PFSK-1 (cell line): ENCODE measurements at regions not wholly inside any gene's neighbourhood (a gene's known extent, or its start where the extent isn't known, plus 50 kb on each side); places are given as distances from the start of the nearest gene placed in this dataset.

ENCODE experiments used
- FOXP2 ChIP-seq: optimal IDR thresholded peaks from 2 replicates; pipeline ENCODE3; 2011; ENCODE audit warnings: borderline replicate concordance, control low read depth, inconsistent platforms; ENCODE audit not compliant: insufficient read depth; ENCODE audit errors: extremely low read length, extremely low read depth
- POLR2AphosphoS5 ChIP-seq: IDR thresholded peaks from 2 replicates; pipeline ENCODE4 v1.6.1; 2012; ENCODE audit warnings: low read depth, mild to moderate bottlenecking, control low read depth, low read length, moderate library complexity
- REST ChIP-seq, 2 experiments: IDR thresholded peaks; 2 replicates each; pipeline versions ENCODE4 v1.6.1 to v1.8.0; 2011 to 2012; ENCODE audit warnings: low read depth in 2 of 2, low read length in 2 of 2, control low read depth in 1 of 2, inconsistent platforms in 1 of 2, mild to moderate bottlenecking in 1 of 2, moderate library complexity in 1 of 2; ENCODE audit not compliant: insufficient read depth in 1 of 2
- SIN3A ChIP-seq: IDR thresholded peaks from 2 replicates; pipeline ENCODE4 v1.6.1; 2012; ENCODE audit warnings: mild to moderate bottlenecking, low read length, moderate library complexity, borderline replicate concordance; ENCODE audit not compliant: insufficient read depth
- TAF1 ChIP-seq: IDR thresholded peaks from 2 replicates; pipeline ENCODE4 v1.6.1; 2012; ENCODE audit warnings: low read length, control low read depth, borderline replicate concordance; ENCODE audit not compliant: insufficient read depth

DNA sequence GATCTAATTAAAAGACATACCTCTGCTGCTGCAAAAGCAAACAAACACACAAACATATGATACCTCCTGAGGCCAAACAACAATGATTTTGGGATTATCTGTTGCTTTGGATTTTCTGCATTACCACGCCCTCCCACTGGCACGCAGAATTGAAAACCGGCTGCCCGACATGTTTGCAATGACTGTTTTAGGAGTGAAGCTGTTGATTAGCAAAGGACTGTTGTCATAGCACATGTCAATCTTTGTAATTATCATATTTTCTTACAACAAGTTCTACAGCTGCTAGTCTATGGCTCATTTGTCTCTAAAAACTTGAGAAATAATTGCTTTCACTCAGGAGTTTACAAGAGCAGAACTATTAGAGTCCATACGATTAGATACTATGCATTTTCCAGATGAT is 94.4 kb upstream of the MEIS1 start:
- TF ChIP-seq SIN3A (no peak), TAF1 (no peak), REST (IDR thresholded peaks at IDR 0.05; ENCODE audit: insufficient read depth in 1 of 2, low read depth in 2 of 2, low read length in 2 of 2) (no peak), POLR2AphosphoS5 (no peak), FOXP2 (no peak)

DNA sequence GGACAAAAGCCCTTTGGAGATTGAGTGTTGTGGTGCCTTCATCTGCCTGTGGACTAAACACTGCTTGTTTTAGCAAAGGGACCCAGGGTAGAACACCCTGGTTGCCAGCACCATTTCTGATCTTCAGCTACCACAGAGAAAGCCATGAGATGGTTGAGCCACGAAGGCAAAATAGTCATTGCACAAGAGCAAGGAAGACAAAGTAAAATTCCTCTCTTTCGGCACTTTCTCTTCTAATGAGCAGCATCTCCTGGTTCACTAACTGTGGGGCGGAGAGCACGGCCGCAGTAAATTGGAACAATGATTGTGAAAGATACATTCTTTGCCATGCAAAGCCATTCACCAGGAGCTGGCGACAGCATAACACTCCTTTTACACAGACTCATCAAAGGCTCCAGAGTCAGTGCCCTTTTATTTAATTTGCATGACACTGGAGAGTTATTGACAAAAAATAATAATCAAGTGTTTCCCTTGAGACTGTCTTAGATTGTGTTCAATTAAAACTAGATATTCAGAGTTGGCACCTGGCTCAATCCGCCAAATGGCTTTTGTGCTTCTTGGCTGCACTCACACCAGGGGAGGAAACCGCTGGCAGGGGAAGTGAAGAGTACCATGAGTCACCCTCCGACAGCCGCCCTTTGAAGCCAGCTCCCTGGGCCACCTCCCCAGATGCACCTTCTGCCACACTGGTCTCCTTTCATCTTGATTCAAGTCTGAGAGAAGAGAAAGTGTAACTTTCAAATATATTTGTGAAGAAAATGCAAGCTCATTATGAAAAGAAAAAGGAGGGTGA is 100.5 kb upstream of the MEIS1 start:
- no peak for TF ChIP-seq TAF1
- TF ChIP-seq REST (IDR thresholded peaks at IDR 0.05; ENCODE audit: insufficient read depth in 1 of 2, low read depth in 2 of 2, low read length in 2 of 2), result no peak
- TF ChIP-seq POLR2AphosphoS5, result no peak
- TF ChIP-seq SIN3A, result no peak

DNA sequence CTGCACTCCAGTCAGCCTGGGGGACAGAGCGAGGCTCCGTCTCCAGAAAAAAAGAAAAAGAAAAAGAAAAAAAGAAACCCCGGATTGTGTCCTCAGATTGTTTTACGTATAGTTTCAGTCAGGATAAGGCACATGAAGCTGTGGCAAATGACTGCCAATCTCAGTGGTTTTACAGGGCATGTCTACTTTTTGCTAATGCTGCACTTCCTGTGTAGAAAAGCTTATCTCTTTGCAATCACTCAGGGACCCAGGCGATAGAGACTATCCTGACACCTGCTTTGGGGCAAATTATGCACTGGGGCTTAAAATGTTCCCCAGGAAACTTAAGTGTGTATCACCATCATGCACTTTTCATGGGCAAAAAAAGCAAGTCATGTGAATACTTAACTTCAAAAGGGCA is 103.7 kb upstream of the MEIS1 start:
- TF ChIP-seq SIN3A (no peak), REST (IDR thresholded peaks at IDR 0.05; ENCODE audit: insufficient read depth in 1 of 2, low read depth in 2 of 2, low read length in 2 of 2) (no peak), FOXP2 (no peak), TAF1 (no peak), POLR2AphosphoS5 (no peak)

- no peak for TF ChIP-seq REST (IDR thresholded peaks at IDR 0.05; ENCODE audit: insufficient read depth in 1 of 2, low read depth in 2 of 2, low read length in 2 of 2)
- TF ChIP-seq TAF1, result no peak
- TF ChIP-seq POLR2AphosphoS5, result no peak
- no peak for TF ChIP-seq SIN3A
- TF ChIP-seq FOXP2, result no peak
These were observed 105.8 kb upstream of the MEIS1 start for GRCh38 chr2:66329081-66329605.
